Hepatocyte (in vitro differentiated cells): ENCODE measurements at regions not wholly inside any gene's neighbourhood (a gene's known extent, or its start where the extent isn't known, plus 50 kb on each side); places are given as distances from the start of the nearest gene placed in this dataset.

Experiments used
- DNase-seq: peaks from one replicate; pipeline ENCODE4 v3.0.0-alpha.2; 2016; ENCODE audit warnings: low spot score
- H2AFZ ChIP-seq: fragments of 200-600 bp; sonication (generic); 2 replicates; pipeline ENCODE4 v1.6.0; 2016; ENCODE audit warnings: antibody characterized with exemption, mild to moderate bottlenecking
- H3K27ac ChIP-seq: fragments of 200-600 bp; sonication (generic); 2 replicates; pipeline ENCODE4 v1.5.1; 2016; ENCODE audit warnings: mild to moderate bottlenecking
- H3K27me3 ChIP-seq: fragments of 200-600 bp; sonication (generic); 2 replicates; pipeline ENCODE4 v1.6.1; 2016
- H3K36me3 ChIP-seq: fragments of 200-600 bp; sonication (generic); replicated peaks from 2 replicates; pipeline ENCODE4 v1.5.1; 2016; ENCODE audit warnings: low read depth; ENCODE audit not compliant: insufficient read depth
- H3K4me1 ChIP-seq: fragments of 200-600 bp; sonication (generic); 2 replicates; pipeline ENCODE4 v1.5.1; 2016; ENCODE audit warnings: mild to moderate bottlenecking, moderate library complexity; ENCODE audit not compliant: insufficient read depth
- H3K4me2 ChIP-seq: fragments of 200-600 bp; sonication (generic); 2 replicates; pipeline ENCODE4 v1.6.0; 2016
- H3K4me3 ChIP-seq: fragments of 200-600 bp; sonication (generic); 2 replicates; pipeline ENCODE4 v1.5.1; 2016; ENCODE audit warnings: mild to moderate bottlenecking
- H3K79me2 ChIP-seq: fragments of 200-600 bp; sonication (generic); 2 replicates; pipeline ENCODE4 v1.6.0; 2017; ENCODE audit warnings: mild to moderate bottlenecking
- H3K9me2 ChIP-seq: fragments of 200-600 bp; sonication (generic); replicated peaks from 2 replicates; pipeline ENCODE4 v1.6.0; 2017; ENCODE audit warnings: mild to moderate bottlenecking; ENCODE audit not compliant: insufficient read depth
- H3K9me3 ChIP-seq: fragments of 200-600 bp; sonication (generic); 2 replicates; pipeline ENCODE4 v1.5.1; 2016; ENCODE audit warnings: low read depth, mild to moderate bottlenecking
- H4K20me1 ChIP-seq: fragments of 200-600 bp; sonication (generic); 2 replicates; pipeline ENCODE4 v1.6.0; 2016; ENCODE audit warnings: mild to moderate bottlenecking; ENCODE audit not compliant: insufficient read depth, poor library complexity, severe bottlenecking
- CTCF ChIP-seq: fragments of 200-600 bp; sonication (generic); IDR thresholded peaks from 2 replicates; pipeline ENCODE4 v1.5.1; 2016; ENCODE audit warnings: antibody characterized with exemption, mild to moderate bottlenecking; ENCODE audit not compliant: poor library complexity
- EZH2 ChIP-seq: fragments of 200-600 bp; sonication (generic); IDR thresholded peaks from 2 replicates; pipeline ENCODE4 v1.6.1; 2016; ENCODE audit warnings: antibody characterized with exemption, mild to moderate bottlenecking, borderline replicate concordance
- EZH2phosphoT487 ChIP-seq: fragments of 200-600 bp; sonication (generic); IDR thresholded peaks from one replicate; pipeline ENCODE4 v1.6.1; 2018; ENCODE audit warnings: antibody characterized with exemption, mild to moderate bottlenecking, low read depth, moderate library complexity; ENCODE audit not compliant: unreplicated experiment, severe bottlenecking
- WGBS: methylation state at CpG from one replicate; pipeline ENCODE4 v1.1.6; 2016; ENCODE audit warnings: low lambda C conversion rate; ENCODE audit errors: missing lambda C conversion rate; 5-methylcytosine and 5-hydroxymethylcytosine counted together

- Histone ChIP-seq H3K9me3 (no peaks in the 10 kb centered on the region), H2AFZ (no peak overlapping the region), H3K27me3 (no peaks in the 10 kb centered on the region), H3K79me2 (no peaks in the 10 kb centered on the region), H3K4me3 (no peak overlapping the region), H3K27ac (no peak overlapping the region), H3K4me2 (no peak overlapping the region), H3K36me3 (no peaks in the 10 kb centered on the region), H3K4me1 (no peaks in the 10 kb centered on the region), H3K9me2 (no peaks in the 10 kb centered on the region), H4K20me1 (no peaks in the 10 kb centered on the region)
- 86% methylated on average over 1 of the region's 1 CpG for WGBS
- no peak for DNase-seq
- TF ChIP-seq EZH2 = no peak
- no peak for TF ChIP-seq EZH2phosphoT487
- TF ChIP-seq CTCF = no peak
Measured at GRCh38 chr6:156448579-156448978, 328.6 kb upstream of the ARID1B start.

GRCh38 chr6:156440688-156441087, 336.5 kb upstream of the ARID1B start:
- no peaks in the 10 kb centered on the region for H3K4me1 ChIP-seq
- no peak for DNase-seq
- no peaks in the 10 kb centered on the region for H3K9me3 ChIP-seq
- TF ChIP-seq CTCF = no peak
- no peak for TF ChIP-seq EZH2phosphoT487
- no peak for TF ChIP-seq EZH2
- no peaks in the 10 kb centered on the region for H3K36me3 ChIP-seq
- no peak overlapping the region for H2AFZ ChIP-seq
- H3K9me2 ChIP-seq = no peaks in the 10 kb centered on the region
- H4K20me1 ChIP-seq = no peaks in the 10 kb centered on the region
- 96% methylated on average over 1 of the region's 2 CpGs for WGBS
- no peaks in the 10 kb centered on the region for H3K27me3 ChIP-seq
- no peak overlapping the region for H3K27ac ChIP-seq
- H3K4me2 ChIP-seq = no peak overlapping the region
- no peaks in the 10 kb centered on the region for H3K79me2 ChIP-seq
- H3K4me3 ChIP-seq = no peak overlapping the region

- TF ChIP-seq EZH2 = no peak
- TF ChIP-seq CTCF = no peak
- no peak for TF ChIP-seq EZH2phosphoT487
- H3K4me2 ChIP-seq = no peak overlapping the region
Measured at GRCh38 chr6:156438350-156438923, 338.7 kb upstream of the ARID1B start.

More at GRCh38 chr6:156438350-156438923, 338.7 kb upstream of the ARID1B start:
- Histone ChIP-seq H3K27ac (no peak overlapping the region), H3K79me2 (no peaks in the 10 kb centered on the region), H2AFZ (no peak overlapping the region), H3K4me1 (no peaks in the 10 kb centered on the region), H4K20me1 (no peaks in the 10 kb centered on the region), H3K36me3 (no peaks in the 10 kb centered on the region), H3K4me3 (no peak overlapping the region), H3K9me2 (no peaks in the 10 kb centered on the region), H3K9me3 (no peaks in the 10 kb centered on the region), H3K27me3 (no peaks in the 10 kb centered on the region)
- no peak for DNase-seq
- 83% methylated on average over 10 of the region's 10 CpGs for WGBS
